Middle frontal gyrus (tissue), 1 donor: ENCODE measurements at regions not wholly inside any gene's neighbourhood (a gene's known extent, or its start where the extent isn't known, plus 50 kb on each side); places are given as distances from the start of the nearest gene placed in this dataset.
"Not testable (repeated sequence)": the region's sequence is repeated elsewhere in the genome, so short reads cannot be mapped to it uniquely, and the experiment has no call there.

Source experiments
- DNase-seq: peaks from one replicate; pipeline ENCODE4 v3.0.0-alpha.2; 2015; ENCODE audit warnings: low spot score; ENCODE audit errors: extremely low spot score

DNA sequence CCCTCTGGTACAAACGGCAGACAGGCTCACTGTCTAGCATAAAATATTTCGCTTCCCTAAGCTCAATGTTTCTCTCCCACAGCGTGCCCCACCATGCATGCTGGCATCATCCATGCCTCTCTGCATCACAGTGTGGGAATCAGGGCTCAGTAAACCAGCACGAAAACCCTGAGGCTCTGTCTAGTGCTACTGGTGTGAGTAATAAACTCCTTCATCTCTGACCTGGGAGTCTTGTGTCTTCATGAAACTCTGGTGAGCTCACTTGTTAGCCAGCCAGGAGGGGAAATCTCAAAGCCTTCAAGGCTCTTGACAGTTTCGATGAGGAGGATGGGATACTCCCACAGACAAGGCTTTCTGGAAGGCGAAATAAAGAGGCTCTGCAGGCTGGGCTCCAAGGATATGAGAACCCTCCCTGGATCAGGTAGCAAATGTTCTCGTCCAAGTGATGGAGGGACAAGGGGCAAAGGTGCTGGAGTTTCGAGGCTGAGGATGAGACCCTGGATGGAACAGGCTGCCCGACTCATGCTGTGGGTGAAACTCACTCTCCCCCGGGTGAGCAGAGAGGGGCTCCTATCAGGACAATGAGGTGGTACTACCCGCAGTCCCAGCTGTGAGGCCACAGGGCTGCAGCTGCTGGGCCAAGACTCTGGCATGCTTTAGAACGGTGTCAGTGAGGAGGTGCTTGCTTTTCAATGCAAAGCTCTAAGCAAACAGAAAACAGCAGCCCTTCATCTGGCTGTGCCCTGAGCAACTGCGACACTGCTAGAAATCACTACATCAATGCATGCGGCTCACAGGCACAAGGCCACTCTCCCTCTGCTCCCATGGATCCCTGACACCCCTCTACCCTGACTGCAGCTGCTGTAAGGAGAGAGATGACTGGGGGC lies 69.3 kb downstream of the SHANK2 start:
- no peak for DNase-seq

DNA sequence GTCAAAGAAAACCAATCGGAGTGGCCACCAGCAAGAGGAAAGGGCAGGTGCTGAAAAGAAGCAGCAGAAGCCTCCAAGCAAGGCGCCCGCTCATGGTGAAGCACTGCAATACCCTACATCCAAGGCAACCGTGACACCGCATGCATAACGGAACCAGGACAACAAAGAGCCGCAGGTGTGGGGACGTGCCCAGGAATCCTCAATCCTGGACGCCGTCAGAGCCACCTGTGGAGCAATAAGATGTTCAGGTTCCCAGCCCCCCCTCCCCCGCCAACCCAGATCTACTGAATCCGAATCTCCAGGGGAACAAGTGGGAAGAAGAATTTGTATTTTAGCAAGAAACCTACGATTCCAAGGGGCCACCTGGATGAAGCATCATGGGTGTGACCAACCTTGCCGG lies 70.8 kb downstream of the SHANK2 start:
- DNase-seq = no peak

DNA sequence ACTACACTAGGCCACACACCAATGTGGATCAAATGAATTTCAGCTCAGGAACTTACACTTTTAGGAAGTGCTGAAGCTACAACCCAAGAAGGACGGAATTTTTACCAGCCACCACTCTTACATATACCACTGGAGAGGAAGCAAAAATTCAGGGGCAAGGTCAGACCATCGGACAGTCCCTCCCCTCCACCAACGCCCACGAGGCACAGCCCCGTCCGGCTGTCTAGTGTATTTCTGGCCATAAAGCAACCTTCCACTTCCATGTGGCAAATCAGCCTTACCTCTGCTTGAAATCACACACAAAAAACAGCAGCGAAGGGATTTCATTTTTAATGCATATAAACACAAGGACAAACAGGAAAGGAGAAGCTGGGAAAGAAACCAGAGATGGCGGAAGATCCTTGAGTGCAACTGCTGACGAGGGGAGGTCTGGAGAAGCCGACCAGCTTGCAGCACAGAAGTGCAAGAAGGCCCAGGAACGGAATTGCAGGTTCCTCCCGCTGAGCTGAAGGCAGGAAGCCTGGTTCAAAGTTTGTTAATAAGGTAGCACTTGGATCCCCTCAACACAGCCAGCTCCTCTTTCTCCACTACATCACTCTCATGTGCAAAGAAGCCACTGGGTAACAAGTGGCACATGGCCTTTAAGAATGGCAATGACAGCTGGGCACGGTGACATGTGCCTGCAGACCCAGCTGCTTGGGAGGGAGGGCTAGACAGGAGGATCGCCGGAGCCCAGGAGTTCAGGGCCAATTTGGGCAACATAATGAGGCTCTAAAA lies 71.5 kb downstream of the SHANK2 start:
- DNase-seq = no peak

DNA sequence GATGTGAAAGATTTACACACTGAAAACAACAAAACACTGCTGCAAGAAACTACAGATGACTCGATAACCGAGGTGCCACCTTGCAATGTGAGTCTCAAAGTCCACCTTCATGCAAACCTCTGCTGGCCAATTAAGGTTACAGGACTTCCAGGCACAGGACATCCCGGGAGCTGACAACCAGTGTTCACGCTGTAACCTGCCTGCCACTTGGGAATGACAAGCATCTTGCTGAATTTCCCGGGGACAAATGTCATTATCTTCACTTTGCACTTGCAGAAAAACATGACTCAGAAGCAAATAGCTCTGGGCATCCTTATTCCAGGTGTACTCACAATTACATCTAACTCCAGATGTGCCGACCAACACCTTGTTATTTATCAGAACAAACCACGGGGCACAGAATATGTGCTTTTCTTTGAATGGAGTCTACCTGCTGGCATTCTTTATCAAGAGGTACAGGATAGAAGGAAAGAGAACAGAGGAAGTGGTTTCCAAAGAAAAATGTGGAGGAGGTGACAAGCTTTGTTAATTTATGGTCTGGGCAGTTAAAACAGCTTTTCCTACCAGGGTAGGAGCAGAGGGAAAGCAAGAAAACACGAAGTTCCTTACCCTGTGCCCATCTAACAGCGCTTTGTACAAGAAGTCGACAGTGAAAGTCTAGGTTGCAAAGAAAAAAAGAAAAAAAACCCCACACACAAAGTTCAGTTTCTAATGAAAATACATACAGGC lies 72.3 kb downstream of the SHANK2 start:
- no peak for DNase-seq

DNA sequence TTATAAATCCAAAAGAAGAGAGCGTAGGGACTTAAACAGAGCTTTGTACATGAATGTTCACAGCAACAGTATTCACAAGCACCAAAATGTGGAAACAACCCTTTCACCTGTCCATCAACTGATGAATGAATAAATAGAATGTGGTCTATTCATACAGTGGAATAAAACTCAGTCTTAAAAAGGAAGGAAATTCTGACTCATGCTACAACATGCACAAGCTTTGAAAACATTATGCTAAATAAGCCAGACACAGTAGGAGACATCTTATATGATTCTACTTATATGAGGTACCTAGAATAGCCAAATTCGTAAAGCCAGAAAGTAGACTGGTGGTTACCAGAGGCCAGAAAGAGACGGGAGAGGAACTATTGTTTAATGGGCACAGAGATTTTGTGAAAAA lies 74.3 kb downstream of the SHANK2 start:
- no peak for DNase-seq

DNA sequence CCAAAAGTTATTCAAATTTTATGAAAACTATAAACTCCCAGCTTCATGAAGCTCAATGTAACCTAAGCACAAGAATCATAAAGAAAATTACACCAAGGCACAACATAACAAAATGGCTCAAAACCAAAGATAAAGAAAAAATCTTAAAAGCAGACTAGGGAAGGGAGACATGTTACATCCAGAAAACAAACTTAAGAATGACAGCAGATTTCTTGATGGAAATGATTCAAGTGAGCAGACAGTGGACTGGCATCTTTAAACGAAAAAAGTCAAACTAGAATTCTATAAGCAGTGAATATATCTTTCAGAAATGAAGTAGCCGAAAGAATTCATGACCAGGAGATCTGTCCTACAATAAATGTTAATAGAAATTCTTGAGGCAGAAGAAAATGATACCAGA lies 75.6 kb downstream of the SHANK2 start:
- DNase-seq = no peak

DNA sequence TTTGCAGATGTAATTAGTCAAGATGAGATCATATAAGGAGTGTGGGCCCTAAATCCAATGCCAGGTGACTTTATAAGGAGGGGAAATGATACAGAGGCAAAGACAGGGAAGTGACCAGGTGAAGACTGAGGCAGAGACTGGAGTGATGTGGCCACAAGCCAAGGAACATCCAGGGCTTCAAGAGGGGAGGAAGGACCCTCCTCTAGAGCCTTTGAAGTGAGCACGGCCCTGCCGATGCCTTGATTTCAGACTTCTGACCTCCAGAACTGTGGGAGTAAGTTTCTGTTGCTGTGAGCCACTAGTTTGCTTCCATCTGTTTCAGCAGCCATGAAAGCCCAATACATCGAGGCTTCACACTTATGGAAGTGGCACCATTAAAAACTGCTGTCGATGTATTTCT lies 78.7 kb downstream of the SHANK2 start:
- no peak for DNase-seq

DNA sequence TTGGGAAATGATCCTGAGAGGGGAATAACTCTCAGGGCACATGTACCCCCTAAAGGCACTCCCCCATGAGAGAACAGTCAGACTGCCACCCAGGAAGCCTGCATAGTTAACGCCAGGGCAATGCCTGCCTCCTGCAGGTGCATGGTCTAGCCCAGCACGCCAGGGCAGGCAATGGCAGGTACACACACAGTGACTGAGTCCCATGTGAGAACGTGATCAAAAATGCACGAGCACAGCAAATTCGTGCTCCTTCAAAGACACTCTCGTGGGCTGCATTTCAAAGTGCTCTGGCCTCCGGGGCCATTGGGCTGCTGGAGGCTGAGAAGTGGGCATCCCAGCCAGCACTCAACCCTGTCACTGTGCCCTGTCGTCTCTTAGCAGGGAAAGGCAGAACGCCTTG lies 79.7 kb downstream of the SHANK2 start:
- no peak for DNase-seq

DNA sequence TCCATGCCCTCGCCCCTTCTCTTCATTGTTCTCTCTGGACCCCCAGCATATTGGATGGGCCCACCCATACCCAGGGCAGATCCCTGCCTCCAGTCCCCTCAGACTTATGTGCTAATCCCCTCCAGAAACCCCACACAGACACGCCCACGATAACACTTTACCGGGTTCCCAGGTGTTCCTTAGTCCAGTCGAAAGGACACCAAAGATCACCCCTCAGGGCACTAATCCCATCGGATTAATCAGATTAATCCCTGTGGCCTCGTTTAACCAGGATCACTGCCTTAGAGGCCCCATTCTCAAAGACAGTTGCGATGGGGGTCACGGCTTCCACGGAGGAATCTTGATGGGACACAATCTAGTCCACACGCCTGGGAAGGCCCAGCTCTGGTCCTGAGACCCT lies 80.8 kb downstream of the SHANK2 start:
- no peak for DNase-seq

DNA sequence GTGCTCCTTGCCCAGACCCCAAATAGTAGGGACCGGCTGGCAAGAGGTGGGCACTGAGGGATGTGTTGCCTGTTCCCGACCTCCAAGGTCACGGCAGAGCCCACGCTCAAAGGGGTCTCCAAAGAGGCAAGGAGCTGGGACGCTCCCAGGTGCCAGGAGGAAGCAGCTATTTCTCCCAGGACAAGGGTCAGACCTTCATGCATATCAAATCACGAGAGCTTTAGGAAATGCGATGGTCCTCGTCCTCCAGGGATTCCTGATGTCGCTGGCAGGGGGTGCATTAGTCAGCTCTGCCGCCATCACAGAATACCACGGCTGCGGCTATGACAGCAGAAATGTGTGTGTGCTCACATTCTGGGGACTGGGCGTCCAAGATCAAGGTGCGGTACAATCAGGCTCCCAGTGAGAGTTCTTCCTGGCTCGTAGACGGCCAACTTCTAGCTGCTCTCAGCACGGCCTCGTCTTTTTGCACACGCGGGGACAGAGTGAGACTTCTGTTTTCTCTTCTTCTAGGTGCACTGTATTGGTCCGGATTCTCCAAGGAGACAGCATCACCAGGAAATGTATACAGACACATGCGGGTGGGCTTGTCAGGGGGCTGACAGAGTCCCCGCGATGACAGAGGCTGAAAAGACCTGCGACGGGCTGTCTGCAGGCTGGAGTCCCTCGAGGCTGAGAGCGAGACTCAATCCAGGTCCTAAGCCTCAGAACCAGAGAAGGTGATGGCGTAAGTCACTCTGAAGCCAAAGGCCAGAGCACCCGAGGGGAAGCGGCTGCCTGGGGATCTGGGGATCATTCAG lies 81.6 kb downstream of the SHANK2 start:
- no peak for DNase-seq

DNA sequence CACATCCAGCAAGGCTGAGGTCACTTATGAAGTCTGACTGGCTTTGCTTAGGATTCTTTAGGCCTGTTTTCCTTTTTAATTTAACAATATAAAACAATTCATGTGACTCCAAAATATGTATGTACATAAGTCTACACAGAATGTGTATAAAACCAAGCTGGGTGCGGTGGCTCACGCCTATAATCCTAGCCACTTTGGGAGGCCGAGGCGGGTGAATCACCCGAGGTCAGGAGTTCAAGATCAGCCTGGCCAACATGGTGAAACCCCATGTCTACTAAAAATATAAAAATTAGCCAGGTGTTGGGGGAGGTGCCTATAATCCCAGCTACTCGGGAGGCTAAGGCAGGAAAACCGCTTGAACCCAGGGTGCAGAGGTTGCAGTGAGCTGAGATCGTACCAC lies 83.1 kb downstream of the SHANK2 start:
- no peak for DNase-seq

DNA sequence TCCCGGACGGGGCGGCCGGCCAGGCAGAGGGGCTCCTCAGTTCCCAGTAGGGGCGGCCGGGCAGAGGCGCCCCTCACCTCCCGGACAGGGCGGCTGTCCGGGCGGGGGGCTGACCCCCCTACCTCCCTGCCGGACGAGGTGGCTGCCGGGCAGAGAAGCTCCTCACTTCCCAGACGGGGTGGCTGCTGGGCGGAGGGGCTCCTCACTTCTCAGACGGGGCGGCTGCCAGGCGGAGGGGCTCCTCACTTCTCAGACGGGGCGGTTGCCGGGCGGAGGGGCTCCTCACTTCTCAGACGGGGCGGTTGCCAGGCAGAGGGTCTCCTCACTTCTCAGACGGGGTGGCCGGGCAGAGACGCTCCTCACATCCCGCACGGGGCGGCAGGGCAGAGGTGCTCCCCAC lies 84.6 kb downstream of the SHANK2 start:
- not testable (repeated sequence) for DNase-seq

DNA sequence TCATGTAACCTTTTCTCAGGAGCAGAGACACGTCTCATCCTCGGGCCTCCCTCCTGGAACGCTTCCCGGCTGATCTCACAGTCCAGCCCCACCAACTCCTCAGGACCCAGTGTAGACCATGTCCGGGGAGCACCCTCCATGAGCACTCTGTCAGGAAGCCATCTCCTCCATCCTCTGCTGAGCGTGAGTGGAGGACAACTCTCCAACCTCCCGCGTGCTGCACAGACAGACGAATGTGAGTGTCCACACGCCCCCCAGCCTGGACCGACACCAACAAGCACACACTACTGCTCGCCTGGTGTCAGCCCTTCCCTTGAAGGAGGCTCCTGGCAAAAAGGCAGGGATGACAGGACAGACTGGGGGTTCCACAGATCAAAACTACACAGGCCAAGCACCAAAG lies 86.6 kb downstream of the SHANK2 start:
- no peak for DNase-seq

DNA sequence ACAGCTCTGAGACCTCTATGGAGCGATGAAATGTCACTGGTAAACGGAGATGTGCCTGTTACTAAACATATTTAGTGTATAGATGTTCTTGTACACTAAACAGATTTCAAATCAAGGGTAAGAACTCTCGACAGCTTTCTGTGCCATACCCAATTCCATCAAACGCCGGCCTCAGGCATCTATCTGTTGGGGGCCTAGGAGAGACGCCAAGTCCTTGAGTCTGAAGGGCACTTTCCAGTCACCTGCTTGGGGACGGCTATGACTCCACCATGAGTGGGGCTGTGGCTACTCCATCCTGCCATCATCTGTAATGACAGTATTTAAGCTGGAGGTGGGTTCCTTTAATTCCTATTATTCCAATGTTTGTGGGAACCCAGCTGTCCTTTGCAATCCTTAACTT lies 87.8 kb downstream of the SHANK2 start:
- no peak for DNase-seq

DNA sequence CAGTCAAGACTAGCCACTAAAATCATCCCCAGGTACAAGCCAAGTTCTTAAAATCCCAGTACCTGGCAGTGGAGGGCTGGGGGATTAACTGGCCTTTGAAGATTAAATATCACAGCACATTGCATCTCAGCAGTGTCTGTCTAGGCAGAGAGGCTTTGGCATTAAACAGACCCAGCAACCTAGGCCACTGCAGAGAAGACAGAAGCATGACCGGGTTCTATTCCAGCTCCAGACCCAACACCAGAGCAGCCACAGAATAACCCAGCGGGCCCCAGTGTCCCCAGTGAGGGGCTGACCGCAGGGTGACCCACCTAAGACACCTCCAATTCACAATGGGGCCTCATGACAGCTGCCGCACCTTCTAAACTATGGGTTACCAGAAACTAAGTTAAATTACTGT lies 88.2 kb downstream of the SHANK2 start:
- DNase-seq = no peak

DNA sequence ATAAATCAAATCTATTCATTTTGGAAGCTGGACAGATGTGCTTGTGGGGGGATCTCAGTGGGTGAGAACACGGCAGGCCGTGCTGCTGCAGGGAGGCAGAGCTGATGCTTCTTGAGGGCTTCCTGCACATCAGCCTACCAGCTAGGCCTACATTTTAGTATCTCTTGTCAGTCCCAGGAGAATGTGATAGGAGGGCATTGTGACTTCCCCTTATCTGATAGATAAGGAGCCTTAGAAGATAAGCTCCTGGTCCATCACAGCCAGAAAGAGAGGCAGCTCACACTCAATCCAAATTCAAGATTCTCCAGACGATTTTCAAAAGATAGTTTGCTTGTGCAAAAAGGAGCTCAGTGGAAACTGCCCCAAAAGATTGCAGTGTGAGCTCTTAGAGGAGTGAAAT lies 89.0 kb downstream of the SHANK2 start:
- no peak for DNase-seq

DNA sequence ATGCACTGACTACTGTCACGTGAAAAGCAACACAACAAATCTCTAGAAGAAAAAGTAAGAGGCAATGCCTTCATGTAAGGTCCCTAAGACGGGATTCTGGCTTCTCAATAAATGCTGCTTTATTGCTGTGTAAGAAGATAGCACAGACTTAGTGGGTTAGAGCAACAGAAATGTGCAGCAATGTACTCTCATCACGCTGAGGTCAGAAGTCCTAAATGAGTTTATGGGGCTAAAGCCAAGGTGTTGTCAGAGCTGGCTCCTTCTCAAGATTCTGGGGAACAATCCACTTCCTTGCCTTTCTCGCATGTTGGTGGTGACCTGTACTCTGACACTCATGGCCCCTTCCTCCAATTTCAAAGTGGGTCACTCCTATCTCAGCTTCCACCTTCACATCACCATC lies 93.4 kb downstream of the SHANK2 start:
- no peak for DNase-seq

DNA sequence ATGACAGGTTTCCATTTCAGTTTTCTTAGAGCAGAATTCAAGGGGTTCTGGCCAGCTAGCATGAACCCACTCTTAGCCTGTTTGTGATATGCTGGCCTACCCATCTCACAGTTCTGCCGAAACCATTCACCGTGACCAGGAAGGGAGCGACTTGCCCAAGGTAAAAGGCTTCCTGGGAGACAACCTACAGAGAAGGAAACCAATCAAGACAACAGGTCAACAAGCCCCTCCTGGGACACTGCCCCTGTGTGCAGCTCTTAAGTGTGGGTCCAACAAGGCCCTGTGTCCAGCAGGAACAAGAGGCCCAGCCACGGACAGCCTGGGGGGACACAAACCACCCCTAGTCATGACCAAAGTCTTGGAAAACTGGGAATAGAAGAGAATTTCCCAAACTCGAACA lies 94.7 kb downstream of the SHANK2 start:
- not testable (repeated sequence) for DNase-seq

DNA sequence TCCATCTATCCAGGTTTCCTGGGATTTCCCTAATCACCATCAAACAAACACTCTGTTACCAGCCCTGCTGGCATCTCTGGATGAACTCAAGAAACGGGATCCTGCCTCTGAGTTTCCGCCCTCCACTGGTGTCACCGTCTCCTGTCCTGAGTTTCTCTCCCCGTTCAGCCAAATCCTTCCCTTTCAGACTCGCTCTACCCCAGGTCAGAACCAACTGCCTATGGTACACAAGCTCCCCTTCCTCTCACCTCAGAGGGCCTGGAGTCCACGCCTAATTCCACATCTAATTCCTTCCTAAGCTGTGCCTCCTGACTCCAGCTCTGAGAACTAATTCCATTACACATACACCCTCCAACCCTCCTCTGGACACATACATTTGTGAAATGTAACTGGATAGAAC lies 96.1 kb downstream of the SHANK2 start:
- no peak for DNase-seq

DNA sequence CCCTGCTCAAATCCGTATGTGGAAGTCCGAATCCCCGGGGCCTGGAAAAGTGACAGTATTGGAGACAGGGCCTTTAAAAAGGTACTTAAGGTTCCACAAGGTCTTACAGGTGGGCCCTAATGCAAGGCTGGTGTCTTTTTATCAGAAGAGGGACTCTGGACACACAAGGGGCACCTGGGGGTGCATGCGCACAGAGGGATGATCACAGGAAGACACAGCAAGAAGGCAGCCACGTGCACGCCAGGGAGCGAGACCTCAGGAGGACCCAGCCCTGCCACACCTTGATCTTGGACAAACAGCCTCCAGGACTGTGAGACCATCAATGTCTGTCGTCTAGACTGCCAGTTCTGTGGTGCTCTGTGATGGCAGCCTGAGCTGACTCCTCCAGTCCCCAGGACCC lies 96.5 kb downstream of the SHANK2 start:
- DNase-seq = no peak

DNA sequence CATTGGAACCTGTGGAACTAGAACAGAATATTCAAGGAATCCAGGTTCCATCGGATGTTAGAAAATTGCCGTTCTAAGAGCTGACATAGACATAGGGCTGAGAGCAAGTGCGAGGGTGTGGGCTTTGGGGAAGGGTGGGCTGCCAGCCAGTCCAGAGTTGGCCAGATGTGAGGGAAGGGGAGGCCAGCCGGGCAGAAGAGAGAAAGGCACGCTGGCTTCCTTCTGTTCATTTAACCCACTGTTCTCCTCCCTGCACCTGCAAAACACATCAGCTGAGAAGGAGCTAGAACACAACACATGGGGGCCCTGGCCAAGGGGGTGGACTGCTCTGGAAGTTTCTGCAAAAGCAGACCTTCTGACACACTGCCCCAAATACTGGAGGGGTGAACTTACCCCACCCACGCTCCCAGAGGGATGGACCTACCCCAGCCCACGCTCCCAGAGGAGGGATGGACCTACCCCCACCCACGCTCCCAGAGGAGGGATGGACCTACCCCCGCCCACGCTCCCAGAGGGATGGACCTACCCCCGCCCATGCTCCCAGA lies 98.0 kb downstream of the SHANK2 start:
- DNase-seq = no peak
